ENCODE measurements at regions not wholly inside any gene's neighbourhood (a gene's known extent, or its start where the extent isn't known, plus 50 kb on each side); places are given as distances from the start of the nearest gene placed in this dataset.

GRCh38 chr16:49089533-49089932 lies 192.1 kb downstream of the CBLN1 start:
- peaks cover 12% of the 10 kb centered on the region for H3K9me3 Mint-ChIP-seq (ENCODE audit: insufficient read depth)
- no peak overlapping the region for H2AFZ ChIP-seq (ENCODE audit: insufficient read depth, low read depth, low read length, poor library complexity, severe bottlenecking)
- H3K9me3 ChIP-seq (ENCODE audit: control extremely low read depth in 1 of 3, control insufficient read depth in 2 of 3, insufficient read depth in 1 of 3, low read length in 2 of 3), result peaks cover 0 to 4% (median 0%) of the 10 kb centered on the region in 3 donors
- H3K4me3 ChIP-seq (ENCODE audit: control extremely low read depth in 1 of 5, extremely low read depth in 1 of 5, insufficient read depth in 1 of 5, low read depth in 2 of 5, low read length in 4 of 5), result no peak overlapping the region
- DNase-seq, result no peak
- H3K27me3 ChIP-seq (replicated peaks in 1 of 4; ENCODE audit: control extremely low read depth in 1 of 4, control insufficient read depth in 3 of 4, insufficient read depth in 4 of 4, low read length in 3 of 4), result no peaks in the 10 kb centered on the region
- H3K4me1 Mint-ChIP-seq, result no peaks in the 10 kb centered on the region
- ChIA-PET CTCF (no interaction called here), POLR2A (no interaction called here)
- no peak for ATAC-seq (ENCODE audit: low read depth)
- no peaks in the 10 kb centered on the region for H3K79me2 ChIP-seq (ENCODE audit: control insufficient read depth, insufficient read depth, low read length)
- TF ChIP-seq EZH2 (IDR thresholded peaks at IDR 0.05; ENCODE audit: borderline replicate concordance, insufficient read depth, low read depth, low read length, poor library complexity, severe bottlenecking) (no peak), CTCF (IDR thresholded peaks at IDR 0.05) (no peak)
- H3K27ac ChIP-seq (ENCODE audit: low read length in 2 of 2), result no peak overlapping the region
- H3K36me3 ChIP-seq (replicated peaks in 1 of 2; ENCODE audit: control extremely low read depth in 1 of 2, control insufficient read depth in 1 of 2, extremely low read depth in 1 of 2, insufficient read depth in 2 of 2, low read length in 1 of 2), result no peaks in the 10 kb centered on the region
- no peaks in the 10 kb centered on the region for H3K4me1 ChIP-seq (ENCODE audit: control insufficient read depth in 2 of 2, insufficient read depth in 2 of 2, low read length in 2 of 2)
- intact Hi-C loops (cut with micrococcal nuclease), result no loop called here
- H3K9ac ChIP-seq (ENCODE audit: low read length), result no peak overlapping the region
- 71% methylated on average over 2 of the region's 2 CpGs for WGBS (ENCODE audit: insufficient coverage)
- H4K20me1 ChIP-seq (ENCODE audit: control insufficient read depth, insufficient read depth, low read length, poor library complexity, severe bottlenecking), result no peaks in the 10 kb centered on the region
- no peaks in the 10 kb centered on the region for H3K27me3 Mint-ChIP-seq
- H3K4me2 ChIP-seq (replicated peaks; ENCODE audit: low read depth, low read length, poor library complexity, severe bottlenecking), result no peak overlapping the region
- H3K4me3 Mint-ChIP-seq, result no peak overlapping the region
- H3K27ac Mint-ChIP-seq, result no peak overlapping the region

- no peak for ATAC-seq (ENCODE audit: low read depth)
- H3K4me1 ChIP-seq (ENCODE audit: control insufficient read depth in 2 of 2, insufficient read depth in 2 of 2, low read length in 2 of 2), result no peaks in the 10 kb centered on the region
- 57% methylated on average over 3 of the region's 4 CpGs for WGBS (ENCODE audit: insufficient coverage)
- H3K4me3 ChIP-seq (ENCODE audit: control extremely low read depth in 1 of 5, extremely low read depth in 1 of 5, insufficient read depth in 1 of 5, low read depth in 2 of 5, low read length in 4 of 5), result no peak overlapping the region
- no peaks in the 10 kb centered on the region for H3K79me2 ChIP-seq (ENCODE audit: control insufficient read depth, insufficient read depth, low read length)
- H3K9me3 ChIP-seq (ENCODE audit: control extremely low read depth in 1 of 3, control insufficient read depth in 2 of 3, insufficient read depth in 1 of 3, low read length in 2 of 3), result peaks cover 0 to 6% (median 0%) of the 10 kb centered on the region in 3 donors
- H3K27ac Mint-ChIP-seq, result no peak overlapping the region
- no peak overlapping the region for H3K4me2 ChIP-seq (replicated peaks; ENCODE audit: low read depth, low read length, poor library complexity, severe bottlenecking)
- H3K4me1 Mint-ChIP-seq, result no peaks in the 10 kb centered on the region
- no peak overlapping the region for H3K9ac ChIP-seq (ENCODE audit: low read length)
- no peaks in the 10 kb centered on the region for H3K27me3 ChIP-seq (replicated peaks in 1 of 4; ENCODE audit: control extremely low read depth in 1 of 4, control insufficient read depth in 3 of 4, insufficient read depth in 4 of 4, low read length in 3 of 4)
- POLR2A ChIA-PET, result no interaction called here
- H3K27ac ChIP-seq (ENCODE audit: low read length in 2 of 2), result no peak overlapping the region
- H3K36me3 ChIP-seq (replicated peaks in 1 of 2; ENCODE audit: control extremely low read depth in 1 of 2, control insufficient read depth in 1 of 2, extremely low read depth in 1 of 2, insufficient read depth in 2 of 2, low read length in 1 of 2), result no peaks in the 10 kb centered on the region
- TF ChIP-seq EZH2 (IDR thresholded peaks at IDR 0.05; ENCODE audit: borderline replicate concordance, insufficient read depth, low read depth, low read length, poor library complexity, severe bottlenecking) (no peak), CTCF (IDR thresholded peaks at IDR 0.05) (no peak)
- H4K20me1 ChIP-seq (ENCODE audit: control insufficient read depth, insufficient read depth, low read length, poor library complexity, severe bottlenecking), result no peaks in the 10 kb centered on the region
- peaks cover 14% of the 10 kb centered on the region for H3K9me3 Mint-ChIP-seq (ENCODE audit: insufficient read depth)
- DNase-seq, result no peak
- H3K27me3 Mint-ChIP-seq, result no peaks in the 10 kb centered on the region
- intact Hi-C loops (cut with micrococcal nuclease), result no loop called here
- H2AFZ ChIP-seq (ENCODE audit: insufficient read depth, low read depth, low read length, poor library complexity, severe bottlenecking), result no peak overlapping the region
- CTCF ChIA-PET, result no interaction called here
- no peak overlapping the region for H3K4me3 Mint-ChIP-seq
Observed at GRCh38 chr16:49089039-49089438, 192.6 kb downstream of the CBLN1 start.

All from B cell (primary cell).